ENCODE measurements at regions not wholly inside any gene's neighbourhood (a gene's known extent, or its start where the extent isn't known, plus 50 kb on each side); places are given as distances from the start of the nearest gene placed in this dataset.

- Histone ChIP-seq H4K20me1 (ENCODE audit: insufficient read depth) (no peaks in the 10 kb centered on the region), H3K79me2 (ENCODE audit: low read depth) (no peaks in the 10 kb centered on the region), H3K4me3 (no peak overlapping the region), H3K4me2 (no peak overlapping the region), H3F3A (ENCODE audit: insufficient read depth, low read depth) (peaks cover 20% of the 10 kb centered on the region), H3K9me2 (ENCODE audit: insufficient read depth) (no peaks in the 10 kb centered on the region), H3K9me3 (ENCODE audit: insufficient read depth, low read depth) (no peaks in the 10 kb centered on the region), H3K27me3 (ENCODE audit: insufficient read depth, low read depth) (no peaks in the 10 kb centered on the region), H2AFZ (no peak overlapping the region), H3K27ac (no peak overlapping the region), H3K4me1 (replicated peaks; ENCODE audit: insufficient read depth) (peaks cover 11% of the 10 kb centered on the region), H3K36me3 (ENCODE audit: low read depth) (no peaks in the 10 kb centered on the region)
- TF ChIP-seq CTCF (conservative IDR thresholded peaks at IDR 0.05) (no peak), EZH2 (IDR thresholded peaks at IDR 0.05; ENCODE audit: low read depth) (no peak)
- ChIA-PET CTCF (no interaction called here), POLR2A (ENCODE audit: unreplicated experiment) (no interaction called here)
- intact Hi-C loops (cut with micrococcal nuclease; ENCODE audit: unreplicated experiment): no loop called here
- no TSS peak for BruUV-seq (replicated peaks)
- no peak for DNase-seq
These were observed 1145.4 kb upstream of the TMEM132C start for GRCh38 chr12:127121494-127122084.

GRCh38 chr12:127125607-127126259 lies 1141.2 kb upstream of the TMEM132C start:
- Histone ChIP-seq H3K79me2 (ENCODE audit: low read depth) (no peaks in the 10 kb centered on the region), H3K36me3 (ENCODE audit: low read depth) (no peaks in the 10 kb centered on the region), H3K27me3 (ENCODE audit: insufficient read depth, low read depth) (no peaks in the 10 kb centered on the region), H4K20me1 (ENCODE audit: insufficient read depth) (no peaks in the 10 kb centered on the region), H3K4me1 (replicated peaks; ENCODE audit: insufficient read depth) (peaks cover 32% of the 10 kb centered on the region), H2AFZ (no peak overlapping the region), H3K4me3 (no peak overlapping the region), H3K9me2 (ENCODE audit: insufficient read depth) (no peaks in the 10 kb centered on the region), H3K27ac (peak overlapping the region; percentile 94), H3K4me2 (peak overlapping the region; percentile 71), H3F3A (ENCODE audit: insufficient read depth, low read depth) (peaks cover 41% of the 10 kb centered on the region), H3K9me3 (ENCODE audit: insufficient read depth, low read depth) (no peaks in the 10 kb centered on the region)
- intact Hi-C loops (cut with micrococcal nuclease; ENCODE audit: unreplicated experiment): loop anchor here (1.0 to 5.0 kb wide), 4 partner anchors 41 to 189 kb away; no protein-coding TSS in a partner anchor
- TF ChIP-seq CTCF (conservative IDR thresholded peaks at IDR 0.05) (no peak), EZH2 (IDR thresholded peaks at IDR 0.05; ENCODE audit: low read depth) (no peak)
- CTCF ChIA-PET: no interaction called here
- TSS peak; percentile 94 for BruUV-seq (replicated peaks)
- POLR2A ChIA-PET (ENCODE audit: unreplicated experiment): interaction anchor here (0.6 kb wide), 3 partner anchors 35 to 212 kb away, joined by 3 to 6 read pairs (median 4); no protein-coding TSS in a partner anchor
- DNase-seq: peak; percentile 86 to 100

- Histone ChIP-seq H3K36me3 (ENCODE audit: low read depth) (no peaks in the 10 kb centered on the region), H3K9me3 (ENCODE audit: insufficient read depth, low read depth) (no peaks in the 10 kb centered on the region), H3K79me2 (ENCODE audit: low read depth) (no peaks in the 10 kb centered on the region), H3K4me3 (peak overlapping the region; percentile 21; the same call in 1 of the 2 replicates), H3K9me2 (ENCODE audit: insufficient read depth) (no peaks in the 10 kb centered on the region), H3K4me1 (replicated peaks; ENCODE audit: insufficient read depth) (peaks cover 32% of the 10 kb centered on the region), H3F3A (ENCODE audit: insufficient read depth, low read depth) (peaks cover 41% of the 10 kb centered on the region), H3K27ac (peak overlapping the region; percentile 94), H3K4me2 (peak overlapping the region; percentile 71), H4K20me1 (ENCODE audit: insufficient read depth) (no peaks in the 10 kb centered on the region), H2AFZ (no peak overlapping the region; the same call in 1 of the 2 replicates), H3K27me3 (ENCODE audit: insufficient read depth, low read depth) (no peaks in the 10 kb centered on the region)
- ChIA-PET POLR2A (ENCODE audit: unreplicated experiment) (interaction anchor here (0.6 kb wide), 3 partner anchors 35 to 212 kb away, joined by 3 to 6 read pairs (median 4); no protein-coding TSS in a partner anchor), CTCF (no interaction called here)
- no peak for DNase-seq
- intact Hi-C loops (cut with micrococcal nuclease; ENCODE audit: unreplicated experiment): loop anchor here (1.0 to 5.0 kb wide), 4 partner anchors 40 to 190 kb away; no protein-coding TSS in a partner anchor
- TF ChIP-seq EZH2 (IDR thresholded peaks at IDR 0.05; ENCODE audit: low read depth) (no peak), CTCF (conservative IDR thresholded peaks at IDR 0.05) (no peak)
- BruUV-seq (replicated peaks): TSS peak; percentile 96
These were observed 1140.7 kb upstream of the TMEM132C start for GRCh38 chr12:127126260-127126628.
